Activated T-helper 2 cell treated with anti-CD3 and anti-CD28 coated beads, Interferon-gamma antibody, Interleukin-2, Interleukin-4, amounts not matched to agents 10 μg/mL and 5 μg/mL and 100 μg/mL, durations not matched to agents 14 hours and 24 hours and 36 hours (primary cell): ENCODE measurements at regions not wholly inside any gene's neighbourhood (a gene's known extent, or its start where the extent isn't known, plus 50 kb on each side); places are given as distances from the start of the nearest gene placed in this dataset.
"Not testable (repeated sequence)": the region's sequence is repeated elsewhere in the genome, so short reads cannot be mapped to it uniquely, and the experiment has no call there.

Experiments
- DNase-seq: peaks from one replicate; pipeline ENCODE4 v3.0.0; 2021; ENCODE audit warnings: low spot score
- H3K27ac Mint-ChIP-seq: one replicate; pipeline ENCODE4 v1.8.0; 2021; ENCODE audit warnings: mixed read lengths
- H3K27me3 Mint-ChIP-seq: one replicate; pipeline ENCODE4 v1.8.0; 2021; ENCODE audit warnings: low read depth, mixed read lengths
- H3K36me3 Mint-ChIP-seq: one replicate; pipeline ENCODE4 v1.8.0; 2021; ENCODE audit warnings: low read depth, mixed read lengths
- H3K4me1 Mint-ChIP-seq: one replicate; pipeline ENCODE4 v1.8.0; 2021; ENCODE audit warnings: low read depth, mixed read lengths
- H3K4me3 Mint-ChIP-seq: one replicate; pipeline ENCODE4 v1.8.0; 2021; ENCODE audit warnings: low read depth, mild to moderate bottlenecking, moderate library complexity, mixed read lengths
- H3K9me3 Mint-ChIP-seq: one replicate; pipeline ENCODE4 v1.8.0; 2021; ENCODE audit warnings: mixed read lengths
- intact Hi-C: fragments of 100-400 bp; cut with micrococcal nuclease; formaldehyde crosslinking; loops from one replicate; pipeline ENCODE4 v1.15.1; 2023

DNA sequence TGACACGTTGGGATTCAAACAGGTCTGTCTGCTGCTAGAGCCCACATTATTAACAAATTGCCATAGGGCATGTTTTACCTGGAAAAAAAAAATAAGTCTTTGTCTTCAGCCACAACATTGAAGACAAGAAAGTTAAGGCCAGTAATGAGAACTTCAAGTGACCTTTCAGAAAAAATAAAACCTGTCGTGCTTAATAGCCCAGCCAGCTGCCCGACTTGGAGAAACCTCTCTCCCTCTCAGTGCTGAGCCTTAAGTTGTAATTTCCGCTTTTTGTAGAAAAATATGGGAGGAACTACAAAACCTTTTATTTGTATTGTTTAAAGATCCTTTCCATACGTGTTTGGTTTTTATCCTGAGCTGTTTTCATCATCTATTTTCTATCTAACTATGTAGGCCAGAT lies 454.3 kb upstream of the SLITRK6 start:
- H3K27ac Mint-ChIP-seq, H3K4me3 Mint-ChIP-seq, DNase-seq, H3K4me1 Mint-ChIP-seq, intact Hi-C loops, H3K27me3 Mint-ChIP-seq, H3K9me3 Mint-ChIP-seq, H3K36me3 Mint-ChIP-seq: not testable (repeated sequence)

- H3K4me3 Mint-ChIP-seq, H3K27me3 Mint-ChIP-seq, H3K4me1 Mint-ChIP-seq, intact Hi-C loops, H3K27ac Mint-ChIP-seq, H3K36me3 Mint-ChIP-seq, H3K9me3 Mint-ChIP-seq, DNase-seq: not testable (repeated sequence)
Observed at GRCh38 chr13:86255820-86256219, 456.6 kb upstream of the SLITRK6 start.

DNA sequence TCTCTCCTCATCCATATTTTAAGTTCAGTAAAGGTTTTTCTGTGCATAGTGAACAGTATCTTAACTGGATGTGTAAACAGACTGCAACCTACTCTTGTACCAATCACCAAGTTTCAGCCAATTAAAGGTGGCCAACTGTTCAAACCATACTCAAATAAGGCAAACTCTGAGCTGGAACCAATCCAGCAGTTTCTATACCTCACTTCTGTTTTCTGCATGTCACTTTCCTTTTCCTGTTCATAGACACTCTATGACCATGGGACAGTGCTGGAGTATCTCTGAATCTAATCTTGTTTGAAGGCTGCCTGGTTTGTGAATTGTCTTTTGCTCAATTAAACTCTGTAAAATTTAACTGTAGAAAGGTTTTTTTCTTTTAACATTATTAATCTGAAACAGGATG lies 470.3 kb upstream of the SLITRK6 start:
- no peaks in the 10 kb centered on the region for H3K36me3 Mint-ChIP-seq
- H3K9me3 Mint-ChIP-seq: no peaks in the 10 kb centered on the region
- intact Hi-C loops: no loop called here
- no peaks in the 10 kb centered on the region for H3K27me3 Mint-ChIP-seq
- no peak for DNase-seq
- no peak overlapping the region for H3K4me3 Mint-ChIP-seq
- H3K27ac Mint-ChIP-seq: no peak overlapping the region
- H3K4me1 Mint-ChIP-seq: no peaks in the 10 kb centered on the region

- intact Hi-C loops: no loop called here
Observed at GRCh38 chr13:86282442-86282841, 483.2 kb upstream of the SLITRK6 start.

DNA sequence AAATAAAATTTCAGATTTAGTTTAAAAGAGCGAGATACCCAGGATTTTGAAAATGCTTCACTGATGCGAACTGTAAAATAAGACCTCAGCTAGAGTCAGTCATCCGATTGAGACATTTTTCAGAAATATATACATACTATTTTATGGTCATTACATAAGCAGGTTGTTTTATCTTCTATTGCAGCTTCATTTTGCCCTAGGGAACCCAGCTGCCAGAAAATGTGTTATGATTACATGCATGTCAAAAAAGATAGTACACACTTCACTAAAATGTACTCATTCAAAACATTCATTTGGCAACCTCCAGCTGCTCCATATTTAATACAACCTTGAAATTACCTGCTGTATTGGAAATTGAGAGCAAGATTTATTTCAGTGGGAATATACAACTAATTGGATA lies 483.8 kb upstream of the SLITRK6 start:
- H3K4me3 Mint-ChIP-seq: no peak overlapping the region
- H3K27ac Mint-ChIP-seq: no peak overlapping the region
- no peaks in the 10 kb centered on the region for H3K27me3 Mint-ChIP-seq
- no peak for DNase-seq
- H3K9me3 Mint-ChIP-seq: peaks cover 9% of the 10 kb centered on the region
- intact Hi-C loops: no loop called here
- no peaks in the 10 kb centered on the region for H3K4me1 Mint-ChIP-seq
- no peaks in the 10 kb centered on the region for H3K36me3 Mint-ChIP-seq

More at GRCh38 chr13:86282442-86282841, 483.2 kb upstream of the SLITRK6 start:
- no peaks in the 10 kb centered on the region for H3K36me3 Mint-ChIP-seq
- H3K4me1 Mint-ChIP-seq: no peaks in the 10 kb centered on the region
- H3K27ac Mint-ChIP-seq: no peak overlapping the region
- peaks cover 14% of the 10 kb centered on the region for H3K9me3 Mint-ChIP-seq
- no peak overlapping the region for H3K4me3 Mint-ChIP-seq
- DNase-seq: no peak
- H3K27me3 Mint-ChIP-seq: no peaks in the 10 kb centered on the region

- Mint-ChIP-seq H3K27me3 (no peaks in the 10 kb centered on the region), H3K27ac (no peak overlapping the region), H3K4me3 (no peak overlapping the region), H3K4me1 (no peaks in the 10 kb centered on the region), H3K9me3 (peaks cover 12% of the 10 kb centered on the region), H3K36me3 (no peaks in the 10 kb centered on the region)
- intact Hi-C loops: no loop called here
- DNase-seq: no peak
Observed at GRCh38 chr13:86298725-86299124, 499.5 kb upstream of the SLITRK6 start.

DNA sequence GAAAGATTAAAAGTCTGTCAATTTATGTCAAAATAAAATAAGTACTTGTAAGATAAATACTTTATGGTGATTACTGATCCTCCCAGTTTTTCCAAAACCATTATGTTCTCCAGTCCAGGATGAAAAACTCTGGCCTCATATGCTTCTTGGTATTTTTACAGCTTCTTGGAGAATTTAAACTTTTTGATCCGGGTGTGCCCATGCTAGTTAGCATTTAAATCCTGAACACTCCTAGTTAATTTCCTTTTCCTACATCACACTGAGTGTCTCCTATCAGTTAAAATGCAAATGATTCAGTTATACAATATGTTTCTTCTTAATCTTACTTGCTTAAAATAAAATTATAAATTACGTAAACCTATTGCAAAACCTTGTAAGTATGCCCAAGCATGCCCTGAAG lies 499.9 kb upstream of the SLITRK6 start:
- peaks cover 8% of the 10 kb centered on the region for H3K9me3 Mint-ChIP-seq
- H3K27me3 Mint-ChIP-seq: no peaks in the 10 kb centered on the region
- no peak overlapping the region for H3K4me3 Mint-ChIP-seq
- H3K4me1 Mint-ChIP-seq: no peaks in the 10 kb centered on the region
- no peak overlapping the region for H3K27ac Mint-ChIP-seq
- no peaks in the 10 kb centered on the region for H3K36me3 Mint-ChIP-seq
- intact Hi-C loops: no loop called here
- DNase-seq: no peak

DNA sequence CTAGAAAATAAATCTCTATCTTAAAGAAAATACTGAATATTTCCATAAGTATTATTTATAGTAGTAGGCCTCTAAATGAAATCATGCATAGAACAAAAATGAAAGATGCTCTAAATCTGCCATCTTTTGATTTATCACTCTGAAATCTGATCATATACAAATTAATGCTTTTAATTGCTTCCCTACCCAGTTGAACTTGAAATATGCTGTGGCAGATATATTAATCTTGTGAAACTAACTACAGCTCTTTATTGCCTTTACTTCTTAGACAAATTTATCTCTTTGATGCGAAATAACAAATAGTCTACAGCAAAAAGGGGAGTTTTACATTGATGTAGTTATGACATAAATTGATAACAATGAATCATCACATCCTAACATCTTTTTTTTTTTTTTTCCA lies 510.7 kb upstream of the SLITRK6 start:
- H3K27me3 Mint-ChIP-seq: no peaks in the 10 kb centered on the region
- no peak for DNase-seq
- H3K4me1 Mint-ChIP-seq: no peaks in the 10 kb centered on the region
- intact Hi-C loops: no loop called here
- H3K9me3 Mint-ChIP-seq: peaks cover 10% of the 10 kb centered on the region
- H3K4me3 Mint-ChIP-seq: no peak overlapping the region
- H3K27ac Mint-ChIP-seq: no peak overlapping the region
- H3K36me3 Mint-ChIP-seq: no peaks in the 10 kb centered on the region

DNA sequence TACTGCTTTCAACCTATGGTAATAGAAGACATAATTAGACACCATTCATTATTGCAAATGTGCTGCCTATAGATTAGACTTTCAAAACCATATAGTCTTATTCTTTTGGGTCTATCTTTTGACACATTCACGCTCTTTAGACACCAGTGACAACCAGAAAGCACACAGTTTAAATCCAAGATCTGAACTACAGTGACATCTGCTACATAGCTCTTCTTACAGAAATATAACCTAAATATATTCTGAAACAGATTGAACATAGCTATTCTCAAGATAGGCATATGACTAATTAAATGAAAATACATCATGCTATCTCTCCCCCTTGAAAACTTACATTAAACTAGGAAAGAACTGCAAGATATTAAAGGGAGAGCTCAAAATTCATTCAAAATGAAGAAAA lies 514.2 kb upstream of the SLITRK6 start:
- intact Hi-C loops: no loop called here
- Mint-ChIP-seq H3K4me1 (no peaks in the 10 kb centered on the region), H3K4me3 (no peak overlapping the region), H3K9me3 (peaks cover 16% of the 10 kb centered on the region), H3K36me3 (no peaks in the 10 kb centered on the region), H3K27ac (no peak overlapping the region), H3K27me3 (no peaks in the 10 kb centered on the region)
- no peak for DNase-seq

DNA sequence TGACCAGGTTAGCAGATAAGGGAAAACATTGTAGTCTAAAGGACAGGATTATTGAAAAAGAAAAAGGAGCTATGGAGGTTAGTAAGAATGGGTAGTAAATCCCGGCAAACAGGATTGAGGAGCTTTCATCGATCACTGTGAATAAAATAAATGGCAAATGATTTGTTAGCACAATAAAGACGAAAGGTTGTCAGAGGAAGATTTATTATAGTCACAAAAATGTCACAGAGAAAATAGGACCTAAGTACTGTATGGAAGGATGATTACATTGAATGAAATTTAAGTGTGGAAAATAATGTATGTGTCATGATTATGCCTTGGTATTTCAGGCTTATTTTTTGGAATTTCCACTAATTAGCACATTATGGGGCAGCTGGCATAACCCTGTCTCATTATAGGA lies 519.2 kb upstream of the SLITRK6 start:
- Mint-ChIP-seq H3K27me3 (no peaks in the 10 kb centered on the region), H3K36me3 (no peaks in the 10 kb centered on the region), H3K9me3 (peaks cover 20% of the 10 kb centered on the region), H3K27ac (no peak overlapping the region), H3K4me1 (no peaks in the 10 kb centered on the region), H3K4me3 (no peak overlapping the region)
- DNase-seq: no peak
- intact Hi-C loops: no loop called here

DNA sequence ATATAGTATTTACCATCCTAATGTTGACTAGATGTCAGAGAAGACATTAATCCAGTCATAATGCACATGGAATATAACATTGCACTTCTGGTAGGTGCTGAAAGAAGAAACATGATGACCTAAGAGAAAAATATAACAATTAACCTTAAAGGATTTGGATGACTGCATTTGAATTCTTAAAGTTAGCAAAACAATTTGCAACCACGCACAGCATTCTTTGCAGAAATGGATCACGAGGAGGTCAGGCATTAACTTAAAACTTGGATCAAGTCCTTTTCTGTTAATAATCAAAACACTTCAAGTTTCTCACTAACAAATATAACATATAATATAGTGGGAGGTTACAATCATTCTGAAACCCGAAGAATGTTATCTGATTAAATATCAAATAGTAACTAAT lies 525.0 kb upstream of the SLITRK6 start:
- intact Hi-C loops: no loop called here
- H3K9me3 Mint-ChIP-seq: peaks cover 27% of the 10 kb centered on the region
- no peak overlapping the region for H3K4me3 Mint-ChIP-seq
- H3K36me3 Mint-ChIP-seq: no peaks in the 10 kb centered on the region
- no peak overlapping the region for H3K27ac Mint-ChIP-seq
- H3K27me3 Mint-ChIP-seq: no peaks in the 10 kb centered on the region
- H3K4me1 Mint-ChIP-seq: no peaks in the 10 kb centered on the region
- DNase-seq: no peak

GRCh38 chr13:86355301-86355700 lies 556.1 kb upstream of the SLITRK6 start:
- Mint-ChIP-seq H3K4me1 (no peaks in the 10 kb centered on the region), H3K27me3 (no peaks in the 10 kb centered on the region), H3K27ac (no peak overlapping the region), H3K9me3 (peaks cover 37% of the 10 kb centered on the region), H3K4me3 (no peak overlapping the region), H3K36me3 (no peaks in the 10 kb centered on the region)
- no peak for DNase-seq
- intact Hi-C loops: no loop called here

DNA sequence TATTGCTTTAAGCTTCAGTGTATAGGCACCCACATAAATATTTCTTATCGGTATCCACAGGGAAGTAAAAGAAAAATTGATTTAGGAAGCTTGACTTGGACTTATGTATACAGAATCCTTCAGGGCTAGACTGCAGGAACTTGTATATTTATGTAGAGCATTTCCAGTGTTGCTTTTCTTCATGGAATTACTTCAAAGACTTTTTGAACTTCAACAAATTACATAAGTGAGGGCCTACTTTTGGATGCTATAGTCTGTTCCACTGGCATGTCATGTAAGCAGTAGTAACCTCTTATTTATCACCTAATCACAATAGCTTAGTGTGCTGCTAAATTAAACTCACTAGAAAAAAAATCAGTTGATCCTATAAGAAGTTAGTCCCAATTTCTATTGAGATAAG lies 557.9 kb upstream of the SLITRK6 start:
- intact Hi-C loops: no loop called here
- no peaks in the 10 kb centered on the region for H3K36me3 Mint-ChIP-seq

DNA sequence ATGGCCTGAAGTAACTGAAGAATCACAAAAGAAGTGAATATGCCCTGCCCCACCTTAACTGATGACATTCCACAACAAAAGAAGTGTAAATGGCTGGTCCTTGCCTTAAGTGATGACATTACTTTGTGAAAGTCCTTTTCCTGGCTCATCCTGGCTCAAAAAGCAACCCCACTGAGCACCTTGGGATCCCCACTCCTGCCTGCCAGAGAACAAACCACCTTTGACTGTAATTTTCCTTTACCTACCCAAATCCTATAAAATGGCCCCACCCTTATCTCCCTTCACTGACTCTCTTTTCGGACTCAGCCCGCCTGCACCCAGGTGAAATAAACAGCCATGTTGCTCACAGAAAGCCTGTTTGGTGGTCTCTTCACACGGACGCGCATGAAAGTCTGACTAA lies 564.5 kb upstream of the SLITRK6 start:
- H3K36me3 Mint-ChIP-seq, DNase-seq, H3K27me3 Mint-ChIP-seq, intact Hi-C loops, H3K4me3 Mint-ChIP-seq, H3K27ac Mint-ChIP-seq, H3K4me1 Mint-ChIP-seq: not testable (repeated sequence)
- peaks cover 46% of the 10 kb centered on the region for H3K9me3 Mint-ChIP-seq

More for the DNA sequence above, 557.9 kb upstream of the SLITRK6 start:
- DNase-seq: no peak
- no peak overlapping the region for H3K27ac Mint-ChIP-seq
- no peaks in the 10 kb centered on the region for H3K4me1 Mint-ChIP-seq
- H3K9me3 Mint-ChIP-seq: peaks cover 43% of the 10 kb centered on the region
- no peak overlapping the region for H3K4me3 Mint-ChIP-seq
- no peaks in the 10 kb centered on the region for H3K27me3 Mint-ChIP-seq
